Gastrocnemius medialis (tissue), 4 donors: ENCODE measurements at regions not wholly inside any gene's neighbourhood (a gene's known extent, or its start where the extent isn't known, plus 50 kb on each side); places are given as distances from the start of the nearest gene placed in this dataset.

Experiments
- ATAC-seq, 2 donors: fragments of 150-250 bp; one replicate each; pipeline ENCODE4 v1.9.1; 2016
- DNase-seq, 2 donors: peaks; one replicate each; pipeline ENCODE4 v3.0.0-alpha.2; 2019
- H3K27ac ChIP-seq, 4 donors: fragments of 200-600 bp; sonication (generic); 1 replicate in 1 of 4; 2 replicates in 3 of 4; pipeline ENCODE4 v1.5.1; 2016 to 2018; ENCODE audit warnings: mild to moderate bottlenecking in 2 of 4, moderate library complexity in 1 of 4
- H3K27me3 ChIP-seq, 3 donors: fragments of 200-600 bp; sonication (generic) in 2 of 3; 1 replicate in 1 of 3; 2 replicates in 2 of 3; pipeline versions ENCODE4 v1.5.1 to v1.6.0; 2016 to 2019; ENCODE audit warnings: mild to moderate bottlenecking in 1 of 3, moderate library complexity in 1 of 3
- H3K36me3 ChIP-seq, 2 donors: fragments of 200-600 bp; sonication (generic) in 1 of 2; one replicate each; pipeline ENCODE4 v1.5.1; 2017 to 2018
- H3K4me1 ChIP-seq, 2 donors: fragments of 200-600 bp; sonication (generic) in 1 of 2; one replicate each; pipeline ENCODE4 v1.5.1; 2016 to 2017; ENCODE audit warnings: mild to moderate bottlenecking in 2 of 2
- H3K4me3 ChIP-seq, 4 donors: fragments of 200-600 bp; sonication (generic) in 3 of 4; 1 replicate in 1 of 4; 2 replicates in 3 of 4; pipeline ENCODE4 v1.5.1; 2016 to 2019; ENCODE audit warnings: mild to moderate bottlenecking in 2 of 4
- H3K9me3 ChIP-seq, 3 donors: fragments of 200-600 bp; sonication (generic) in 2 of 3; 1 replicate in 1 of 3; 2 replicates in 2 of 3; pipeline ENCODE4 v1.5.1; 2016 to 2019
- POLR2A ChIP-seq, 2 donors: fragments of 450-650 bp; IDR thresholded peaks; one replicate each; pipeline ENCODE4 v1.6.1; 2017; ENCODE audit warnings: antibody characterized with exemption in 2 of 2, mild to moderate bottlenecking in 2 of 2, moderate library complexity in 2 of 2
- in situ Hi-C, 4 donors: fragments of 200-750 bp; cut with MboI; loops; one replicate each; pipeline versions ENCODE4 v1.15.0 to v1.8.0; 2017; ENCODE audit warnings: low sequenced_read_pairs in 4 of 4
- intact Hi-C: fragments of 100-400 bp; cut with DNase I; formaldehyde crosslinking; loops from one replicate; pipeline ENCODE4 v1.15.1; 2023; ENCODE audit warnings: low total_unique reads
- TF ChIP-seq, protein P1 (sequence below), 5 experiments: fragments of 450-650 bp in 3 of 5; fragments of 200-600 bp in 2 of 5; sonication (generic) in 2 of 5; IDR thresholded peaks in 4 of 5; conservative IDR thresholded peaks in 1 of 5; 1 replicate in 4 of 5; 2 replicates in 1 of 5; pipeline ENCODE4 v1.5.1; 2016 to 2019; ENCODE audit warnings: antibody characterized with exemption in 5 of 5, mild to moderate bottlenecking in 3 of 5, moderate library complexity in 3 of 5

DNA sequence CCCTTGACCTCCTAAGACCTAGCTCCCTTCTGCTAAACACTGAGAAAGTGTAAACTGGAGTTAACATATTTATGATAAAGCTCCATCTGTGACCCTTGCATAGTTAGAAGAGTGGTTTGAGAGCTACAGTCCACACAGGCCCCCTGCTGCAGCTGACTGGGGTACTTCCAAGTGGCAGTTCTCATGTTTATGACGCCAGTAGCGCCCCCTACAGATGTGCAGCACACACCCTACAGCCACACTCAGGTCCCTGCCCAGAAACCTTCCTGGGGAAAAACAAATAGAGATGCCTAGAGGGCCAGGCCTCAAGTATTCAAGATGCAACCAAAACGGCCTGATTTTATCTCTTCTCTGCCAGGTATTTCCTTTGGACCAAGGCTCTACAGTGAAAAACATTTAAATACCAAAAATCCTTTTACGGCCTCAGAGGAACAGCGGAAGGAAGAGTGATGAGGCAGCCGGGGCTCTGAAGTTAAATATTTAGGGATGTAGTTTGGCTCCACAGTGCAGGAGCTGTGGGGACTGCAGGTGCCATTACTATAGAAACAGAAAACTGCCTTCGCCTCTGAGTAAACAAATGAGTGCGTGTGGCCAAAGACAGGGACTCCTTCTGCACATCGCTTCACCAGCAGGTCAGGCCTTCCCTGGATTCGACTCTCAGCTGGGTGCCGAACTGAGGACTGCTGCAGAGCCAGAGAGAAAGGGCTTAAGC is 553.1 kb downstream of the EFNB2 start:
- Histone ChIP-seq H3K9me3 (no peaks in the 10 kb centered on the region), H3K4me3 (no peak overlapping the region), H3K36me3 (no peaks in the 10 kb centered on the region), H3K27ac (no peak overlapping the region), H3K4me1 (no peaks in the 10 kb centered on the region), H3K27me3 (no peaks in the 10 kb centered on the region)
- in situ Hi-C loops: no loop called here
- intact Hi-C loops: no loop called here
- TF ChIP-seq, protein P1, sequence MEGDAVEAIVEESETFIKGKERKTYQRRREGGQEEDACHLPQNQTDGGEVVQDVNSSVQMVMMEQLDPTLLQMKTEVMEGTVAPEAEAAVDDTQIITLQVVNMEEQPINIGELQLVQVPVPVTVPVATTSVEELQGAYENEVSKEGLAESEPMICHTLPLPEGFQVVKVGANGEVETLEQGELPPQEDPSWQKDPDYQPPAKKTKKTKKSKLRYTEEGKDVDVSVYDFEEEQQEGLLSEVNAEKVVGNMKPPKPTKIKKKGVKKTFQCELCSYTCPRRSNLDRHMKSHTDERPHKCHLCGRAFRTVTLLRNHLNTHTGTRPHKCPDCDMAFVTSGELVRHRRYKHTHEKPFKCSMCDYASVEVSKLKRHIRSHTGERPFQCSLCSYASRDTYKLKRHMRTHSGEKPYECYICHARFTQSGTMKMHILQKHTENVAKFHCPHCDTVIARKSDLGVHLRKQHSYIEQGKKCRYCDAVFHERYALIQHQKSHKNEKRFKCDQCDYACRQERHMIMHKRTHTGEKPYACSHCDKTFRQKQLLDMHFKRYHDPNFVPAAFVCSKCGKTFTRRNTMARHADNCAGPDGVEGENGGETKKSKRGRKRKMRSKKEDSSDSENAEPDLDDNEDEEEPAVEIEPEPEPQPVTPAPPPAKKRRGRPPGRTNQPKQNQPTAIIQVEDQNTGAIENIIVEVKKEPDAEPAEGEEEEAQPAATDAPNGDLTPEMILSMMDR (IDR thresholded peaks at IDR 0.05 in 4 of 5, conservative IDR thresholded peaks at IDR 0.05 in 1 of 5): no peak
- no peak for TF ChIP-seq POLR2A (IDR thresholded peaks at IDR 0.05)
- ATAC-seq (no peak), DNase-seq (no peak)

DNA sequence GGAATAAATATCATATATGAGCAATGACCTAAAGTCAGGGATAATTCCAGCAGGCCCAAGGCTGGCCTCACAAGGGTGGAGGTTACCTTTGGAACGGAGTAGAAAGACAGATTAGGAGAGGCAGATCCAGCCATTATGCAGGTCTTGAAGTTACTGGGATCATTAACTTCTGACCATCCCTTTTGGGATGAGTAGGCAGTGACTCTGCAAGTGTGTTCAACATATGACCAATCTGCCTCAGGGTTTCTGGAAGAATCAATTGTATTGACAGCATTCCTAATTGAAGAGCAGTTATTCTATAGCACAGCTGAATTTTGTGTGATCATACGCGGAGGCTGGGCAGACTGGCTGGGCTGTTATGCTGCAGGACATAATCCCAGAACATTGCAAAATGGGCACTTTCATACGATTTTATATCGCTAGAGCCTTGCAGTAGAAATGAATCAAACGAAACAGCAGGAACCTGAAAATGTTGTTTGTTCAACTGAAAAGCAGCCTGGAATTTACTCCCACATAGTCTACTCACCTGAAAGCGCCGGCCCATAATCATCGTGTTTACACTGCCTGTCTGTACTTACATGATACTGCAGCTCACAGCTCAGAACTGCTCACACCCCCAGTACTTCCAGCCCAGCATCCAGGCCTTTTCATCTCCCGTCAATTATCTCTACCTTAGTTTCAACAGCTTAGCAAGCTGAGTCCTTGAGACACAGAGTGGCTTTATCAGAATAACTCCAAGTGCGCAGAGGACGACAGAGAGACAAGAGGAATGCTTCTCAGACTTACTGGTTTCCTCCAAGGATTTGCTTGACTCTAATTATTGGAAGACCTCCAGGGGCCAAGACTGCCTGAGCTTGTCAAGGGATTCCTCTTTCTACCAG is 556.1 kb downstream of the EFNB2 start:
- no peaks in the 10 kb centered on the region for H3K9me3 ChIP-seq
- DNase-seq: no peak
- H3K4me3 ChIP-seq: no peak overlapping the region
- in situ Hi-C loops (no loop called here), intact Hi-C loops (no loop called here)
- no peak overlapping the region for H3K27ac ChIP-seq
- no peak for TF ChIP-seq POLR2A (IDR thresholded peaks at IDR 0.05)
- TF ChIP-seq, protein P1 (IDR thresholded peaks at IDR 0.05 in 4 of 5, conservative IDR thresholded peaks at IDR 0.05 in 1 of 5): no peak
- H3K4me1 ChIP-seq: no peaks in the 10 kb centered on the region
- no peaks in the 10 kb centered on the region for H3K27me3 ChIP-seq
- no peak for ATAC-seq
- H3K36me3 ChIP-seq: no peaks in the 10 kb centered on the region

DNA sequence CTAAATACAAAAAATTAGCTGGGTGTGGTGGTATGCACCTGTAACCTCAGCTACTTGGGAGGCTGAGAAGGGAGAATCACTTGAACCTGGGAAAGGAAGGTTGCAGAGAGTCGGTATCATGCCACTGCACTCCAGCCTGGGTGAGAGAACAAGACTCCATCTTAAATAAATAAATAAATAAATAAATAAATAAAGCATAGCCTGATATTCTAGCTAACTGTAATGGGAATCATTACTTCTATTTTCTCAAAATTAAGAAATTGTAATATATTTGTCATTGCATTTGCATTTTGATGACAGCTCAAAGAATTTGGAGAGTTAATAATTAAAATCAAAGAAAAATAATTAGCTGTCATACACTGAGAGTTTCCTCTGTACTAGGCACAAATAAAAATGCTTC is 561.1 kb downstream of the EFNB2 start:
- no peak for DNase-seq
- no peak for TF ChIP-seq POLR2A (IDR thresholded peaks at IDR 0.05)
- TF ChIP-seq, protein P1 (IDR thresholded peaks at IDR 0.05 in 4 of 5, conservative IDR thresholded peaks at IDR 0.05 in 1 of 5): no peak
- in situ Hi-C loops: no loop called here
- Histone ChIP-seq H3K27me3 (no peaks in the 10 kb centered on the region), H3K27ac (no peak overlapping the region), H3K4me3 (no peak overlapping the region), H3K36me3 (no peaks in the 10 kb centered on the region), H3K9me3 (no peaks in the 10 kb centered on the region), H3K4me1 (no peaks in the 10 kb centered on the region)
- intact Hi-C loops: no loop called here
- ATAC-seq: no peak

DNA sequence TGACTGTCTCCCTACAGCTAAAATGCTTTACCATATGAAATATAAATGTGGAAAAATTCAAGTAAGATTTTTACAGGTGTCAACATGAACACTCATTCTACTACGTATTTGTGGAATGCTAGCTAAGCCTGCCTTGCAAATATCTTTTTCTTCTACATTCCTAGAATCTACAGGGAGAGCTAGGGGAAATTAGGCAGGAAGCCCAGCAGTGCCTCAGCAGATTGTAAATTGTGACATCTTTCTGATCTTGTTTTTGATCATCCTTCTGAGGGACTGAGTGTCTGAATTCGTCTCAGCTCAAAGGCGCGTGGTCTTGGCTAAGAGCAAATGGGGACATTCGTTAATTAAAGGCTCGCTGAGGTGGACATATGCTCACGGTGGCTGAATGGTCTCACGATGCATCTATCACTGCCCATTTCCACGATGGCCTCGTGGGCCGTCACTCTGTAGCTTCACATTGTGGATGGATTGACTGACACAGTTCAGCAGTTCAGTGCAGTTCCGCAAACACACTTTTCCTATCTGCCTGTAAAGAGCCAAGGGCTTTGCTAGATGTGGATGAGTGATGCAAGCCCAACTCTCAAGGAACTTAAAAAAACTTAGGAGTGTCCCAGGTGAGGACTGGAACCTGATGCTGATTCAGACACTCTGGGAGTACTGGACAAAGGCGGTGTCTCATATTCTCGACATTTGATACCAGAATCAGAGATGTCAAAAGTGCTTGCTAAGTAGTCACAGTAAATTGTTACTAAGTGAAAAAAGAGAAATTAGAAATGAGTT is 562.5 kb downstream of the EFNB2 start:
- H3K36me3 ChIP-seq: no peaks in the 10 kb centered on the region
- no peak for ATAC-seq
- H3K4me1 ChIP-seq: no peaks in the 10 kb centered on the region
- in situ Hi-C loops (no loop called here), intact Hi-C loops (no loop called here)
- no peak for TF ChIP-seq POLR2A (IDR thresholded peaks at IDR 0.05)
- TF ChIP-seq, protein P1 (IDR thresholded peaks at IDR 0.05 in 4 of 5, conservative IDR thresholded peaks at IDR 0.05 in 1 of 5): no peak
- no peak overlapping the region for H3K27ac ChIP-seq
- DNase-seq: no peak
- H3K4me3 ChIP-seq: no peak overlapping the region
- H3K9me3 ChIP-seq: no peaks in the 10 kb centered on the region
- H3K27me3 ChIP-seq: no peaks in the 10 kb centered on the region
